Body of pancreas (tissue), 4 donors: ENCODE measurements at regions not wholly inside any gene's neighbourhood (a gene's known extent, or its start where the extent isn't known, plus 50 kb on each side); places are given as distances from the start of the nearest gene placed in this dataset.

Source experiments
- CTCF ChIP-seq, 7 experiments: fragments of 450-650 bp in 4 of 7; fragments of 200-600 bp in 3 of 7; sonication (generic) in 3 of 7; IDR thresholded peaks; one replicate each; pipeline ENCODE4 v1.5.1; 2016 to 2019; ENCODE audit warnings: antibody characterized with exemption in 7 of 7
- POLR2A ChIP-seq, 3 donors: fragments of 450-650 bp; IDR thresholded peaks; one replicate each; pipeline ENCODE4 v1.6.1; 2016; ENCODE audit warnings: antibody characterized with exemption in 3 of 3, mild to moderate bottlenecking in 2 of 3

GRCh38 chr2:39998617-39999016 is 219.6 kb upstream of the THUMPD2 start:
- TF ChIP-seq CTCF (IDR thresholded peaks at IDR 0.05) (no peak), POLR2A (IDR thresholded peaks at IDR 0.05) (no peak)
